HG03521 (cell line): ENCODE measurements at regions not wholly inside any gene's neighbourhood (a gene's known extent, or its start where the extent isn't known, plus 50 kb on each side); places are given as distances from the start of the nearest gene placed in this dataset.
"Not testable (repeated sequence)": the region's sequence is repeated elsewhere in the genome, so short reads cannot be mapped to it uniquely, and the experiment has no call there.

Experiments used
- ATAC-seq: cut with Tn5 transposase; IDR thresholded peaks from one replicate; pipeline ENCODE4 v1.9.1; 2021; ENCODE audit warnings: mild to moderate bottlenecking, moderate library complexity; ENCODE audit not compliant: unreplicated experiment

DNA sequence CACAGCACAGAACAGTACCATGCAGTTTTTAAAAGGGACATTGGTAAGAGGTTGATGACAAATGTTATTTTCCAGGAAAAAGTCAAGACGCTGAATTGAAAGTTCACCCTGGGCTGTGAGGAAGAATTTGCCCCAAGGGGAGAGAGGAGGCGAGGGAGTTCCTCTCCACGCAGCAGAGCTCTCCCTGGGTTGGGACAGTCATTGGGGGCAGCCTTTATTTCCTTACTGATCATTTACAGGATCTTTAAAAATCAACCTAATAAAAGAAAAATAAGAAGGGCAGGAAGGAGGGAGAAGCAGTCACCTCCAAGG lies 49.9 kb upstream of the WNT7B start:
- ATAC-seq: no peak

GRCh38 chr22:46027211-46028105 lies 50.5 kb upstream of the WNT7B start:
- ATAC-seq: no peak

- no peak for ATAC-seq
Observed at GRCh38 chr22:46028106-46028991, 51.4 kb upstream of the WNT7B start.

DNA sequence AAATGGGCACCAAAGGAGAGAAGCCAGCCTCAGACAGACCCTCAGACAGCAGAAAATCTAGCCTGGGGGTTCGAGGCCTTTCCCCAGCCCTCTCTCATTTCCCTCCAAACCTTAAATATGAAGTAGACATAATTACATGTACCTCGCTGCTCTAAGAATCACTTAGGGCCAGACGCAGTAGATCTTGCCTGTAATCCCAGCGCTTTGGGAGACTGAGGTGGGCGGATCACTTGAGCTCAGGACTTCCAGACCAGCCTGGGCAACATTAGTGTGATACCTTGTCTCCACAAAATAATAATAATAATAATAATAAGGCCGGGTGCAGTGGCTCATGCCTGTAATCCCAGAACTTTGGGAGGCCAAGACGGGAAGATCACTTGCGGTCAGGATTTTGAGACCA lies 52.1 kb upstream of the WNT7B start:
- no peak for ATAC-seq

GRCh38 chr22:46029574-46030200 lies 52.7 kb upstream of the WNT7B start:
- ATAC-seq: no peak

GRCh38 chr22:46030231-46030880 lies 53.4 kb upstream of the WNT7B start:
- ATAC-seq: no peak

DNA sequence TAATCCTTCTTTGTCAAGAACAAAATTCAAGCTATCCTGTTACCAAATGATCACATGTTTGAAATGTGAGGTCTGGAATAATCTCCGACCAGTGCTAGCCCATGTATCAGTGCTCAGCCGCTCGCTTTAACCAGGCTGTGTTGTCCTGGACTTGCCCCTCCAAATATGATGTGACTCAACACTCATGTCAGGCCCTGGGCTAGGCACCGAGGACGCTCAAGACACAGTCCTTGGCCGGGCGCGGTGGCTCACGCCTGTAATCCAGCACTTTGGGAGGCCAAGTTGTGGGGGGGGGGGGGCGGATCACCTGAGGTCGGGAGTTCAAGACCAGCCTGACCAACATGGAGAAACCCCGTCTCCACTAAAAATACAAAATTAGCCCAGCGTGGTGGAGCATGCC lies 54.1 kb upstream of the WNT7B start:
- no peak for ATAC-seq

GRCh38 chr22:46031557-46031956 lies 54.6 kb upstream of the WNT7B start:
- ATAC-seq: no peak

DNA sequence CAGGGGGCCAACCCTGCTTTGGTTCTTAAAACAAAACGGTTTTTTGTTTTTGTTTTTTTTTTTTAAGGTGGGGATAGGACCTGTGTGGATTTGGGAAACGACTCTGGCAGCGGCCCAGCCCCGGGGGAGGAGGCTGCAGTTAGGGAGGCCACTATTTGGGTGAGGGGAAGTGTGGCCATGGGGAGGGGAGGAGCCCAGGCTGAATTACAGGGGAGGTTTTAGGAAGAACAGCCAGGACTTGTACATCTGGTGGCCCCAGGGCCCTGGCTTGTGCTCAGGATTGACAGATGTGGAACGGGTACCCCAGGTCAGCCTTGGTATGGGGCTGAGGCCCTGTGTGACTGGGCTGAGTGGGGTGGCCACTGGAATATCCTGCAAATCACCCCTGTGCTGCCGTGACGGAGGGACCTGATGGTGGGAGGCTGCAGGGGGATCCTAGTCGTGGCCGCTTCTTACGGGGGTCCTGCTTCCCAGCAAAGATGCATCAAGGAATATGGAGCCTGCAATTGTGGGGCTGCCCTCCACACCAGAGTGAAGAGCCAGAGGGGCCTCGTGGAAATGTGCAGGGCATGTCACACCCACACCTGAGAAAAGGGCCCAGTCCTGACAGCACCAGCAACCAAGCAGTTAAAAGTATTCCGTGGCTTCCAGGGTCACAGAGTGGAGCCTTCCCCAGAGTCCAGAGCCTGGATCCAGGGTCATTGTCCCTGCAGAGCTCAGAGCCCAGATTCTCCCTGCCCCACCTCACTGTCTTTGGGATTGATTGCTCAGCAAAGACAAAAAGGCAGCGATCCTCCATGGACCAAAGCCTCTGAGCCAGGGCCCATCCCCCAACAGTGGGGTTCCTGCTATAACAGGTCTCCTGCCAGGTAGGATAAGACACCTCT lies 55.2 kb upstream of the WNT7B start:
- ATAC-seq: no peak

DNA sequence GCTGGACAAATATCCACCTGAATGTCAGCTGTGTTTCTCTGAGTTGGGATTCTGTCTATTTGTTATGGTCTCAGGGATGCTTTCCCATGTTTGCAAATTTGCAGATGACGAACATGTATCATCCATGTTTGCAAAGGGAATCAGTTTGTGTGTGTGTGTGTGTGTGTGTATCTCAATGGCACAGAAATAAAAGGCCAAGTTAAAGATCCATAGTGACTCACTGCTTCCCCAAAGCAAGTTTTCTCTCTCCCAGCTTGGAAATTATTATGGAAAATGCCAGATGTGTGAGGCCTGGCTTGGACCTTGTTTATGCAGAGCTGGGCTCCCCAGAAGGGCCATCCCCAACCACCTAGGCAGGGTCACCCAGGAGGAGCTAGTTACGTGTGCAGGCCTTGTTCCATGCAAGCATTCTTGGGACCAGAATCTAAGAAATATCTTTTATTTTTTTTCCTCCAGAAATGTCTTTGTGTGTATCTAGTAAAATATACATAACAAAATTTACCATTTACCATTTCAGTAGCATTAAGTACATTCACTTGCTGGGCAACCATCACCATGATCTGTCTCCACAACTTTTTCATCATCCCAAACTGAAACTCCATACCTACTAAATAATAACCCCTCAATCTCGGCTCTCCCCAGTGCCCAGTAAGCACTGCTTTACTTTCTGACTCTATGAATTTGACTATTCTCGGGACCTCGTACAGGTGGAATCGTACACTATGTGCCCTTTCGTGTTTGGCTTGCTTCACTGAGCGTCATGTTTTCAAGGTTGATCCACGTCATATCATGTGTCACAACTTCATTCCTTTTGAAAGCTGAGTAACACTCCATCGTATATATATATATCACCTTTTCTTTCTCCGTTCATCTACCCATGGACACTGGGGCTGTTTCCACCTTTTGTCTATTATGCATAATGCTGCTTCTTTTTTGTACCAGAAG lies 56.6 kb upstream of the WNT7B start:
- no peak for ATAC-seq

DNA sequence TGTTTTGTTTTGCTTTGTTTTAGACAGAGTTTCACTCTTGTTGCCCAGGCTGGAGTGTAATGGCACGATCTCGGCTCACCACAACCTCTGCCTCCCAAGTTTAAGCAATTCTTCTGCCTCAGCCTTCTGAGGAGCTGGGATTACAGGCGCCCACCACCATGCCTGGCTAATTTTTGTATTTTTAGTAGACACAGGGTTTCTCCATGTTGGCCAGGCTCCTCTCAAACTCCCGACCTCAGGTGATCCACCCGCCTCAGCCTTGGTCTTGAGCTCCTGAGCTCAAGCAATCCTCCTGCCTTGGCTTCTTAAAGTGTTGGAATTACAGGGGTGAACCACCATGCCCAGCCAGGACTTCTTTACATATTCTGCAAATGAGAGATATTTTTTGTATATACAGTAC lies 57.5 kb upstream of the WNT7B start:
- ATAC-seq: not testable (repeated sequence)

DNA sequence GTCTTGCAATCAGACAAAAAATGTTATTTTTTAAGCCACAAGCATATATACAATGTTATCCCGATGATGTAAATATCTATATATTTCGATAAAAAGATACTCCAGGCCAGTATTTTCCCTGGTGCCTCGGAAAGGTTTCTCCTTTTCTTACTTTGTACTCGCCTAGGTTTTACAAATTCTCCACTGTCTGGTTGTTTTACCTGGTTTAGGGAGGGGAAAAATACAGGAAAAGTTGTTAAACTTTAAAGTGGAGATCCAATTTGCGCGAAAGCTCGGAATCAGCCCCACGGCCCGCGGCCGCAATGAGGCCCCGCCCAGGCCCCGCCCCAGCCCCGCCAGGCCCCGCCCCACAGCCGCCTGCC lies 58.4 kb upstream of the WNT7B start:
- ATAC-seq: no peak

- ATAC-seq: peak; percentile 95
Observed at GRCh38 chr22:46035742-46036557, 59.0 kb upstream of the WNT7B start.

GRCh38 chr22:46036558-46037408 lies 59.8 kb upstream of the WNT7B start:
- ATAC-seq: no peak

- no peak for ATAC-seq
Observed at GRCh38 chr22:46038174-46038487, 61.2 kb upstream of the WNT7B start.

DNA sequence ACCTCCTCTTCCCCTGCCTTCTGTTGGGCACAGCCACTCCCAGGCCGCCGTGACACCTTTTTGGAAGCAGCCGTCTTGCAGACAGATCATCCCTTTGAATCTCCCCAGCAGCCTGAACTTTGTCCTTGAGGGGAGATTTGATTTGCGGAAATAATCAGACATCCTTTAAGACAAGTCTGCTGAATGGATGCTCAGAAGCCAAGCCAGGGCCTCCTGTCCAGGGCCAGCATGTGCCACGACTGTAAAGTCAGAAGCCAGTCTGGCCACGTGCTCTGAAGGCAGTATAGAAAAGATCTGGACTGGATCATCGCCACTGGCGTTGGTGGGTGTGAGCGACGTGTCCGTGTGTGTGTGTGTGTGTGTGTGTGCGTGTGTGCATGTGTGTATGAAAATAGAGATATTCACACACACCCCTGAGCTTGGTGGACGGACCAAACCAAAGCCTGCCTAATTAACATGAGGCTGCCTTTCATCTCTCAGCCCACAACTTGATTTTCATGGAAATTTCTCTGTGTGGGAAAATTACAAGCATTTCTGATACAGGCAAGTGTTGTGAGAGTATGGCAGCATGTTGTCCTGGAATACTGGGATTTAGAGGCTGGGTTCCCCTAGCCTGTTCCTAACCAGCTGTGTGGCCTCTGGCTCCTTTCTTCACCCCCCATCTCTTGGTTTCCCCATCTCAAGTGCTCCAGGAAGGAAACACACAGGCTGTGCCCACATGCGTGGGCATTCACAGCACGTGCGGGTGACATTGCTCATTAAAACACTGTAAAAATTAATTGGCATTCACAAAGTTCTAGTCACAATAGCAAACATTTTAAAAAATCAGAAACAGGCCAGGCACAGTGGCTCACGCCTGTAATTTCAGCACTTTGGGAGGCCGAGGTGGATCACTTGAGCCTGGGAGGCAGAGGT lies 61.8 kb upstream of the WNT7B start:
- no peak for ATAC-seq
